GM23248 (cell line): ENCODE measurements at regions not wholly inside any gene's neighbourhood (a gene's known extent, or its start where the extent isn't known, plus 50 kb on each side); places are given as distances from the start of the nearest gene placed in this dataset.

Experiments used
- EZH2 ChIP-seq: fragments of 200-600 bp; sonication (generic); IDR thresholded peaks from 2 replicates; pipeline ENCODE4 v1.6.1; 2018; ENCODE audit warnings: antibody characterized with exemption, mild to moderate bottlenecking; ENCODE audit not compliant: insufficient read depth, poor library complexity, severe bottlenecking
- EZH2phosphoT487 ChIP-seq: fragments of 200-600 bp; sonication (generic); IDR thresholded peaks from 2 replicates; pipeline ENCODE4 v1.6.1; 2018; ENCODE audit warnings: antibody characterized with exemption, moderate library complexity, mild to moderate bottlenecking, low read depth; ENCODE audit not compliant: insufficient read depth

GRCh38 chr3:23111797-23112196 lies 91.3 kb upstream of the UBE2E2 start:
- TF ChIP-seq EZH2phosphoT487, result no peak
- no peak for TF ChIP-seq EZH2
